ENCODE measurements at regions not wholly inside any gene's neighbourhood (a gene's known extent, or its start where the extent isn't known, plus 50 kb on each side); places are given as distances from the start of the nearest gene placed in this dataset.

GRCh38 chrX:39956803-39957394 is 140.9 kb downstream of the BCOR start:
- no peaks in the 10 kb centered on the region for H3K27me3 ChIP-seq (ENCODE audit: control insufficient read depth in 2 of 2, insufficient read depth in 2 of 2, low read length in 2 of 2)
- no peaks in the 10 kb centered on the region for H3K9me1 ChIP-seq (ENCODE audit: control insufficient read depth, insufficient read depth, low read length)
- no peaks in the 10 kb centered on the region for H3K9me3 ChIP-seq (replicated peaks; ENCODE audit: control insufficient read depth, insufficient read depth, low read depth, low read length)
- no peak overlapping the region for H3K9ac ChIP-seq (ENCODE audit: insufficient read depth in 1 of 2, low read depth in 2 of 2, low read length in 2 of 2)
- FAIRE-seq (no peak), ATAC-seq (peak; percentile 17; the same call in 1 of the 3 replicates), DNase-seq (ENCODE audit: extremely low read depth in 1 of 4, low spot score in 3 of 4) (no peak)
- no peaks in the 10 kb centered on the region for H3K79me2 ChIP-seq (ENCODE audit: control insufficient read depth, insufficient read depth, low read length)
- no peak overlapping the region for H3K27ac ChIP-seq (ENCODE audit: extremely low read depth, low read depth, low read length)
- H3K4me3 ChIP-seq = no peak overlapping the region
- no peaks in the 10 kb centered on the region for H4K20me1 ChIP-seq (replicated peaks; ENCODE audit: control insufficient read depth, insufficient read depth, low read length)
- peaks cover 0 to 5% of the 10 kb centered on the region in 2 experiments; a peak in 1 of 5 replicates for H3K4me1 ChIP-seq (replicated peaks in 1 of 2; ENCODE audit: control insufficient read depth in 2 of 2, insufficient read depth in 2 of 2, low read length in 2 of 2)
- in situ Hi-C loops (cut with MboI) (no loop called here), intact Hi-C loops (cut with micrococcal nuclease) (no loop called here)
- WGBS (ENCODE audit: insufficient coverage, low coverage, missing lambda C conversion rate) = 9% methylated on average over 4 of the region's 7 CpGs
- no TSS peak for BruUV-seq (replicated peaks)
- H2AFZ ChIP-seq (ENCODE audit: low read depth, low read length) = no peak overlapping the region
- TF ChIP-seq ZNF311 (CRISPR knock-in tag; IDR thresholded peaks at IDR 0.05) = no peak
- TF ChIP-seq ZBTB12 (CRISPR knock-in tag; IDR thresholded peaks at IDR 0.05) = no peak
- TF ChIP-seq PRMT5 (CRISPR knock-in tag; IDR thresholded peaks at IDR 0.05) = no peak
- TF ChIP-seq FUS (optimal IDR thresholded peaks at IDR 0.05; ENCODE audit: low read depth, low read length) = no peak
- TF ChIP-seq SRF (CRISPR knock-in tag; IDR thresholded peaks at IDR 0.05) = no peak
- TF ChIP-seq GATAD2A (IDR thresholded peaks at IDR 0.05) = no peak
- TF ChIP-seq RNF2 (IDR thresholded peaks at IDR 0.05) = no peak
- TF ChIP-seq EHMT2 (IDR thresholded peaks at IDR 0.05) = no peak
- no peak for TF ChIP-seq ETS2 (tag; IDR thresholded peaks at IDR 0.05; ENCODE audit: borderline replicate concordance, poor library complexity, severe bottlenecking)
- no peak for TF ChIP-seq CBX8 (IDR thresholded peaks at IDR 0.05; ENCODE audit: borderline replicate concordance, extremely low read depth, low read depth, low read length, poor library complexity, severe bottlenecking)
- TF ChIP-seq NR2F6 (CRISPR knock-in tag; IDR thresholded peaks at IDR 0.05) = no peak
- TF ChIP-seq DMBX1 (CRISPR knock-in tag; IDR thresholded peaks at IDR 0.05; ENCODE audit: borderline replicate concordance) = no peak
- TF ChIP-seq NFE2 (IDR thresholded peaks at IDR 0.05; ENCODE audit: low read depth) = no peak
- TF ChIP-seq ZNF449 (CRISPR knock-in tag; IDR thresholded peaks at IDR 0.05) = no peak
- TF ChIP-seq ASH1L (IDR thresholded peaks at IDR 0.05; ENCODE audit: borderline replicate concordance, low read depth, partially characterized antibody) = no peak
- no peak for TF ChIP-seq RFX5 (IDR thresholded peaks at IDR 0.05; ENCODE audit: low read depth, low read length)
- ChIA-PET CTCF (ENCODE audit: low intra/inter-chr PET ratio) (no interaction called here), POLR2A (interaction anchor here (0.5 kb wide), 1 partner anchor 114 kb away, joined by 3 read pairs; no protein-coding TSS in a partner anchor)
- no peaks in the 10 kb centered on the region for H3K36me3 ChIP-seq (ENCODE audit: control insufficient read depth, insufficient read depth, low read length)
- no peak overlapping the region for H3K4me2 ChIP-seq (ENCODE audit: insufficient read depth, low read length)
